ENCODE measurements at regions not wholly inside any gene's neighbourhood (a gene's known extent, or its start where the extent isn't known, plus 50 kb on each side); places are given as distances from the start of the nearest gene placed in this dataset.

DNA sequence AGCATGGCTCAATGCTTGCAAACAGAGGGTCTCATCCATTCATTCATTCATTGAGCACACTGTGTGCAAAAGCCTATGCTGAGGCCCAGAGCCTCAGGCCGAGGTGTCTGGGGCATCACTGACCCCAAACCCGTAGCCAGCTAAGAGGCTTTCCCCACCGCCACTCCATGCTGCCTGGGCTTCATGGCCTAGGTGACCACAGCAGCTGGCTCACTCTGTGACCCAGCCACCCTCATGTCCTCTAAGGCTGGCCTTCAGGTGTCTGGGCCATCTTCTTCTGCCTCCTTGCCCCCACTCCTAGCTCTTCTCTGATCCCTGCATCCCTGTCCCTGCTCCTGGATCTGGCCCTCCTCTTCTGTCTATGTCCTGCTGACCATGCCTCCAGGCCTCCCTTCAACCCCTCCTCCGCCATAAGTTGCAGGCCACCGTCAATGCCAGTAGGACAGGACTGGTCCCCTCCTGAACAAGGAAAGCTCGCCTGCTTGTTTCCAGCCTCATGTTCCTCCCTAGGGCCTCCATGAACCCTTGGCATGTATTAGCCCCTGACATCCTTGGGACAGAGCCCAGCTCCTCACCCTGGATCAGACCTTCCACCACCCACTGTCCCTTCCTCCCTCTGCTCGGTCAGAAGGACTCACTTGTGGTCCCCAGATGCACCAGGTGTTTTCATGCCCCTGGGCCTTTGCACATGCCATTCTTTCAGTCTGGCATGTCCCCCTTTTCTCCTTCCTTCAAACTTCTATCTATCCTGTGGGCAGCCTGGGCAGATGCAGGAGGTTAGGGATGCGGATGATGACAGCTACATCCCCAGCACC lies 92.8 kb downstream of the MYEOV start:
- Histone ChIP-seq H3K4me1 (peaks cover 2 to 5% of the 10 kb centered on the region in 2 donors), H3K4me3 (replicated peaks in 1 of 3) (no peak overlapping the region), H3K9me3 (no peaks in the 10 kb centered on the region), H3K36me3 (no peaks in the 10 kb centered on the region), H3K27me3 (no peaks in the 10 kb centered on the region), H3K27ac (no peak overlapping the region)
- intact Hi-C loops (cut with DNase I), result no loop called here
- WGBS, 2 donors, result 89 to 98% methylated on average over 8 of the region's 8 CpGs
- no peak for DNase-seq
- TF ChIP-seq POLR2A (IDR thresholded peaks at IDR 0.05), result no peak
- TF ChIP-seq, protein P1, sequence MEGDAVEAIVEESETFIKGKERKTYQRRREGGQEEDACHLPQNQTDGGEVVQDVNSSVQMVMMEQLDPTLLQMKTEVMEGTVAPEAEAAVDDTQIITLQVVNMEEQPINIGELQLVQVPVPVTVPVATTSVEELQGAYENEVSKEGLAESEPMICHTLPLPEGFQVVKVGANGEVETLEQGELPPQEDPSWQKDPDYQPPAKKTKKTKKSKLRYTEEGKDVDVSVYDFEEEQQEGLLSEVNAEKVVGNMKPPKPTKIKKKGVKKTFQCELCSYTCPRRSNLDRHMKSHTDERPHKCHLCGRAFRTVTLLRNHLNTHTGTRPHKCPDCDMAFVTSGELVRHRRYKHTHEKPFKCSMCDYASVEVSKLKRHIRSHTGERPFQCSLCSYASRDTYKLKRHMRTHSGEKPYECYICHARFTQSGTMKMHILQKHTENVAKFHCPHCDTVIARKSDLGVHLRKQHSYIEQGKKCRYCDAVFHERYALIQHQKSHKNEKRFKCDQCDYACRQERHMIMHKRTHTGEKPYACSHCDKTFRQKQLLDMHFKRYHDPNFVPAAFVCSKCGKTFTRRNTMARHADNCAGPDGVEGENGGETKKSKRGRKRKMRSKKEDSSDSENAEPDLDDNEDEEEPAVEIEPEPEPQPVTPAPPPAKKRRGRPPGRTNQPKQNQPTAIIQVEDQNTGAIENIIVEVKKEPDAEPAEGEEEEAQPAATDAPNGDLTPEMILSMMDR (IDR thresholded peaks at IDR 0.05), result no peak

DNA sequence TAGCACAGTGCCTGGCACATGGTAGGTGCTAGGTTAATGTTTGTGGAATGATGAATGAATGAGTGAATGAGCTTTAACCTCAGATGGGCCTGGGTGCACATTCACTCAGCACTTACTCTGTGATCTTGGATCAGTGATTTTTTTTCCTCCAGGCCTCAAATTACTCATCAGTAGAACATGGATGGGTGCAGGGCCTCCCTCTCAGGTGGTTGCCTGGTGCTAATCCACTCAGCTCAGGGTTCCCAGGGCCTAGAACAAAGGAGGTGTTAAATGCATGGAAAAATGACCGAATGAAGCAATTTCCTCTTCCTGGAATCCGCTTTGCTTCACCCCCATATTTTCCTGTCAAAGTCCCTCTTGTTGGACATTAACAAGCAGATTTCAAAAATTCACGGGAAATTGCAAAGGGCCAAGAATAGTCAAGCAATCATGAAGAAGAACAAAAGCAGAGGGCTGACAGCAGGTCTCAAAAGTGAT lies 93.5 kb downstream of the MYEOV start:
- WGBS, 2 donors, result 76 to 85% methylated on average over 3 of the region's 3 CpGs
- no peak overlapping the region for H3K4me3 ChIP-seq (replicated peaks in 1 of 3)
- H3K4me1 ChIP-seq, result peaks cover 8 to 11% of the 10 kb centered on the region in 2 donors
- H3K27ac ChIP-seq, result no peak overlapping the region
- DNase-seq, result no peak
- intact Hi-C loops (cut with DNase I), result no loop called here
- H3K27me3 ChIP-seq, result no peaks in the 10 kb centered on the region
- no peaks in the 10 kb centered on the region for H3K36me3 ChIP-seq
- TF ChIP-seq, protein P1 (IDR thresholded peaks at IDR 0.05), result no peak
- TF ChIP-seq POLR2A (IDR thresholded peaks at IDR 0.05), result no peak
- H3K9me3 ChIP-seq, result no peaks in the 10 kb centered on the region

DNA sequence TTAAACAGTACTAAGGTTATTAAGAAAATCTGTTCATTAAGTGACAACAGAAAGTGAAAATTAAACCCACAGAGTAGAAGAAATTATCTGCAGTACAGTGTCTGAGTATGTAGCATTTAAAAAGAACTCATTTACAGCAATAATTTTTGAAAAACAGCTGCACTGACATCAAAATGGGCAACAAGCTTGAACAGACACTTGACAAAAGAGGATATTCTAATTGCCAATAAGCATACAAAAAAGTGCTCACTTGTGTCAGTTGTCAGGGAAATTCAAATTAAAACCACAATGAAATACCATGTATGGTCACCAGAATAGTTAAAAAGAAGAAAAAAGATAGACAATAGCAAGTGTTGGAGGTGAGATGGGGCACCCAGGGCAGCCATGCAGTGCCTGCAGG lies 93.3 kb upstream of the LINC01488 start:
- intact Hi-C loops (cut with DNase I), result no loop called here
- Histone ChIP-seq H3K9me3 (no peaks in the 10 kb centered on the region), H3K36me3 (no peaks in the 10 kb centered on the region), H3K4me1 (peaks cover 8 to 12% of the 10 kb centered on the region in 2 donors), H3K4me3 (replicated peaks in 1 of 3) (no peak overlapping the region), H3K27me3 (no peaks in the 10 kb centered on the region), H3K27ac (no peak overlapping the region)
- TF ChIP-seq, protein P1 (IDR thresholded peaks at IDR 0.05), result no peak
- no peak for TF ChIP-seq POLR2A (IDR thresholded peaks at IDR 0.05)
- DNase-seq, result no peak

DNA sequence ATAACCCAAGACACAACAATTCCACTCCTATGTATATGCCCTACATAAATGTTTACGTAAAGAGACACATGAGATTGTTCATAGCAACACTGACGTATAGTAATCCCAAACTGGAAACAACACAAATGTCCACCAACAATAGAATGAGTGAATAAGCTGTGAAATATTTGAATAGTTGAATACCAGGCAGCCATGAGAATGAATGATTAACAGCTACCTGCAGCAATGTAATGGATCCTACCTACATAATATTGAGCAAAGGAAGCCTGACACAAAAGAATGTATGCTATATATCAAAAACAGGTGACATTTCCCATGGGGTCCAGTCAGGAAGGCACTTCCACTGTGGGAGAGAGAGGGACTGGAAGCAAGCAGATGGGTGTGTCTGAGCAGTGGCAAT lies 92.8 kb upstream of the LINC01488 start:
- 48 to 88% methylated on average over 2 of the region's 2 CpGs for WGBS, 2 donors
- no peaks in the 10 kb centered on the region for H3K36me3 ChIP-seq
- H3K9me3 ChIP-seq, result no peaks in the 10 kb centered on the region
- no peaks in the 10 kb centered on the region for H3K27me3 ChIP-seq
- DNase-seq, result no peak
- no peak overlapping the region for H3K4me3 ChIP-seq (replicated peaks in 1 of 3)
- TF ChIP-seq, protein P1 (IDR thresholded peaks at IDR 0.05), result no peak
- TF ChIP-seq POLR2A (IDR thresholded peaks at IDR 0.05), result no peak
- H3K27ac ChIP-seq, result no peak overlapping the region
- H3K4me1 ChIP-seq, result peaks cover 8 to 12% of the 10 kb centered on the region in 2 donors
- intact Hi-C loops (cut with DNase I), result no loop called here

DNA sequence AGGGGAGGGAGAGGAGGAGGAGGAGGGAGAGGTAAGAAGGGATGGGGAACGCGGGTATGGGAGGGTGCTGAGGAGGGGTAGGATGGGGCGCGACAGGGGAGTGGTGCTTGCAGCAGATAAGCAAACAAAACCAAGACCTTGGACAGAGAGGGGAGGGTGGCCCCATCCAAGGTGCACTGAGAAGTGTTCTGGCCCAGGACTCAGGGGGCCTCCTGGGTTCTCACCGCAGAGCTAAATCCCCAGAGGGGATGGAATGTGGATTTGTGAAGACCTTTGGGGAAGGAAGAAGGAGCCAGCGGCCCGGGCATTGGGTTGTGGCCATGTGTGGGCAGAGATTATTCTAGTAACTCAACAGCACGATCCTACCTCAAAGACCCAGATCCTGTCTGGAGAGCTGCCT lies 90.9 kb upstream of the LINC01488 start:
- no peaks in the 10 kb centered on the region for H3K36me3 ChIP-seq
- TF ChIP-seq POLR2A (IDR thresholded peaks at IDR 0.05), result no peak
- TF ChIP-seq, protein P1 (IDR thresholded peaks at IDR 0.05), result no peak
- no peak overlapping the region for H3K4me3 ChIP-seq (replicated peaks in 1 of 3)
- intact Hi-C loops (cut with DNase I), result no loop called here
- no peaks in the 10 kb centered on the region for H3K27me3 ChIP-seq
- no peak overlapping the region for H3K27ac ChIP-seq
- WGBS, 2 donors, result 56 to 58% methylated on average over 8 of the region's 8 CpGs
- no peak for DNase-seq
- H3K4me1 ChIP-seq, result peaks cover 8 to 12% of the 10 kb centered on the region in 2 donors
- no peaks in the 10 kb centered on the region for H3K9me3 ChIP-seq
